Smooth muscle cell (in vitro differentiated cells): ENCODE measurements at regions not wholly inside any gene's neighbourhood (a gene's known extent, or its start where the extent isn't known, plus 50 kb on each side); places are given as distances from the start of the nearest gene placed in this dataset.

ENCODE experiments used
- DNase-seq: peaks from one replicate; lab custom pipeline; 2025; ENCODE audit not compliant: unreplicated experiment; lab: John Stamatoyannopoulos, UW
- H2AFZ ChIP-seq: fragments of 200-600 bp; sonication (generic); 2 replicates; pipeline ENCODE4 v1.6.0; 2016; ENCODE audit warnings: antibody characterized with exemption, low read depth, mild to moderate bottlenecking
- H3F3A ChIP-seq: fragments of 200-600 bp; sonication (generic); 2 replicates; pipeline ENCODE4 v1.6.0; 2017; ENCODE audit warnings: antibody characterized with exemption, low read depth
- H3K27ac ChIP-seq: fragments of 200-600 bp; sonication (generic); 2 replicates; pipeline ENCODE4 v1.5.1; 2016; ENCODE audit warnings: low read depth, mild to moderate bottlenecking
- H3K27me3 ChIP-seq: fragments of 200-600 bp; sonication (generic); 2 replicates; pipeline ENCODE4 v1.6.1; 2016; ENCODE audit warnings: low read depth, mild to moderate bottlenecking
- H3K36me3 ChIP-seq: fragments of 200-600 bp; sonication (generic); 2 replicates; pipeline ENCODE4 v1.5.1; 2016; ENCODE audit warnings: low read depth
- H3K4me1 ChIP-seq: fragments of 200-600 bp; sonication (generic); 2 replicates; pipeline ENCODE4 v1.5.1; 2016; ENCODE audit warnings: low read depth
- H3K4me2 ChIP-seq: fragments of 200-600 bp; sonication (generic); 2 replicates; pipeline ENCODE4 v1.6.0; 2016; ENCODE audit warnings: mild to moderate bottlenecking
- H3K4me3 ChIP-seq: fragments of 200-600 bp; sonication (generic); 2 replicates; pipeline ENCODE4 v1.5.1; 2016; ENCODE audit warnings: mild to moderate bottlenecking
- H3K79me2 ChIP-seq: fragments of 200-600 bp; sonication (generic); 2 replicates; pipeline ENCODE4 v1.6.0; 2016; ENCODE audit warnings: low read depth, mild to moderate bottlenecking
- H3K9ac ChIP-seq: fragments of 200-600 bp; sonication (generic); 2 replicates; pipeline ENCODE4 v1.6.0; 2016; ENCODE audit warnings: low read depth
- H3K9me3 ChIP-seq: fragments of 200-600 bp; sonication (generic); replicated peaks from 2 replicates; pipeline ENCODE4 v1.5.1; 2016; ENCODE audit warnings: low read depth
- H4K20me1 ChIP-seq: fragments of 200-600 bp; sonication (generic); 2 replicates; pipeline ENCODE4 v1.6.0; 2016; ENCODE audit warnings: low read depth
- WGBS: methylation state at CpG from one replicate; pipeline ENCODE4 v1.1.7; 2016; ENCODE audit warnings: low lambda C conversion rate; 5-methylcytosine and 5-hydroxymethylcytosine counted together
- TF ChIP-seq, protein P1 (sequence below): fragments of 200-600 bp; sonication (generic); IDR thresholded peaks from 2 replicates; pipeline ENCODE4 v1.5.1; 2017; ENCODE audit warnings: borderline replicate concordance, mild to moderate bottlenecking, antibody characterized with exemption; ENCODE audit not compliant: insufficient read depth, poor library complexity, severe bottlenecking

DNA sequence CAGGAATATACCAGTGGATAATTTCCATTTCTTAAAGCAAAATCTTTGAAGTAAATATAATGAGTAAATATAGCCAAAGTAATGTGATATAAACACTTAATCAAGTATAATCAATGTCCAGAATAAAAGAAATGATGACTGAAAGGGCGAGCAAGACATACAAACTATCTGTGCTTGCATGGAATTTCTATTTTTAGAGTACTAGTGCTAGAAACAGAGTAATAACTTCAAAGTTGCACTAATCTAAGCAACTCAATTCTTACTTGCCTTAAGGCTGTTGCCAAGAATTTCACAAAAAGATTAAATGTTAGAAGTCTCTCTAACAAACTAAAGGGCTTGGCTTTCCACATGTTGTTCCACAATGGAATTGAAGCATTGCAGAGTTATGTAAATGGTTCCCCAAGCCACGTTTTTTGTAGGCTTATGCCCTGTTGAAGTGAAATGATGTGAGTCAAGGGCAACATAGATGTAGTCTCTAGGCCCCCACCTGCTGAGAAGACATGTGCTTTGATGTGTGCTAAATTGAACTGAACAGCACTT lies 175.0 kb upstream of the LMNTD1 start:
- TF ChIP-seq, protein P1, sequence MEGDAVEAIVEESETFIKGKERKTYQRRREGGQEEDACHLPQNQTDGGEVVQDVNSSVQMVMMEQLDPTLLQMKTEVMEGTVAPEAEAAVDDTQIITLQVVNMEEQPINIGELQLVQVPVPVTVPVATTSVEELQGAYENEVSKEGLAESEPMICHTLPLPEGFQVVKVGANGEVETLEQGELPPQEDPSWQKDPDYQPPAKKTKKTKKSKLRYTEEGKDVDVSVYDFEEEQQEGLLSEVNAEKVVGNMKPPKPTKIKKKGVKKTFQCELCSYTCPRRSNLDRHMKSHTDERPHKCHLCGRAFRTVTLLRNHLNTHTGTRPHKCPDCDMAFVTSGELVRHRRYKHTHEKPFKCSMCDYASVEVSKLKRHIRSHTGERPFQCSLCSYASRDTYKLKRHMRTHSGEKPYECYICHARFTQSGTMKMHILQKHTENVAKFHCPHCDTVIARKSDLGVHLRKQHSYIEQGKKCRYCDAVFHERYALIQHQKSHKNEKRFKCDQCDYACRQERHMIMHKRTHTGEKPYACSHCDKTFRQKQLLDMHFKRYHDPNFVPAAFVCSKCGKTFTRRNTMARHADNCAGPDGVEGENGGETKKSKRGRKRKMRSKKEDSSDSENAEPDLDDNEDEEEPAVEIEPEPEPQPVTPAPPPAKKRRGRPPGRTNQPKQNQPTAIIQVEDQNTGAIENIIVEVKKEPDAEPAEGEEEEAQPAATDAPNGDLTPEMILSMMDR, result no peak
- Histone ChIP-seq H3K4me1 (peaks cover 13% of the 10 kb centered on the region), H3K9ac (no peak overlapping the region), H3K27me3 (no peaks in the 10 kb centered on the region), H3F3A (peaks cover 5% of the 10 kb centered on the region), H3K79me2 (no peaks in the 10 kb centered on the region), H3K27ac (no peak overlapping the region), H3K9me3 (no peaks in the 10 kb centered on the region), H3K4me2 (no peak overlapping the region), H3K4me3 (no peak overlapping the region), H4K20me1 (no peaks in the 10 kb centered on the region), H2AFZ (no peak overlapping the region), H3K36me3 (no peaks in the 10 kb centered on the region)
- 48% methylated on average over 2 of the region's 2 CpGs for WGBS
- no peak for DNase-seq

DNA sequence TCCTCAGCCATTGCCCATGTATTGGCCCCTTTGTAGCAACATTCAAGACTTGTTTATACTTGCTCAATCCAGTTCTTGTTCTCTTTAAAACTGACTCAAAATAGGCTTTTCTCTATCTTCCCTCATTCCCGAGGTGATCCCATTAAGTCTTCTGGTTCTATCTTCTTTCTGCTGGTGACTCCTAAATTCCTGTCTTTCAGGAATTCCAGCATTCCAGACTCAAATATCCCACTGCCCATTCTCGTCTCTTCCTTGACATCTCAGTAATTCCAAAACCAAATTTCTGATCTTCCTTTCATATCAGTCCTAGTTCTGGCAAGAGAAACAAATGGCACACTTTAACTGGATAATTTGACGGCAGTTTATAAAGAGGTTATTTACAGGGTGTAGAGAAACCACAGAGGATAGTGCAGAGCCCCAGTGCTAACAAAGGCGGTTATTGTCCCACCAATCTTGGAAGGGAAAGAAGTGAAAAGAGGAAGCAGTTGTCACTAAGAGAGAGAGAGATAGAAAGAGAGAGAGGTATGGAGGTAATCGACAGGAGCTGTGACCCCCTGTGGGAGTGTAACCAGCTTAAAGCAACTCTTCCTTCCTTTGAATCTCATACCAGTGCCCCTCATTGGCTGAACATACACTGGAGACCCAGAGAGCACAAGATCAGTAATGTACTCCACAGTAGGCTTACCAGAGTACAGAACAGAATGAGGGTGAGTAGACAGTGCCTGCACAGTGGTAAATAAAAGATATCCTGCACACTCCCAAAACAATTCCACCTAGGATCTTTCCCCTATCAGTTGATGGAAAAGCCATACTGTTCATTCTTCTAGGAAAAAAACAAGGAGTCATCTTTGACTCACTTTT lies 177.6 kb upstream of the LMNTD1 start:
- Histone ChIP-seq H3K27ac (peak overlapping the region; percentile 26), H3K36me3 (no peaks in the 10 kb centered on the region), H3K4me3 (no peak overlapping the region), H4K20me1 (no peaks in the 10 kb centered on the region), H3F3A (peaks cover 5% of the 10 kb centered on the region), H2AFZ (peak overlapping the region; percentile 87), H3K27me3 (no peaks in the 10 kb centered on the region), H3K4me2 (peak overlapping the region; percentile 57), H3K79me2 (no peaks in the 10 kb centered on the region), H3K9ac (no peak overlapping the region), H3K9me3 (no peaks in the 10 kb centered on the region), H3K4me1 (peaks cover 13% of the 10 kb centered on the region)
- no peak for DNase-seq
- TF ChIP-seq, protein P1, result no peak
- WGBS, result 12% methylated on average over 5 of the region's 5 CpGs

- 97% methylated on average over 1 of the region's 1 CpG for WGBS
- H2AFZ ChIP-seq, result no peak overlapping the region
- no peak overlapping the region for H3K27ac ChIP-seq
- no peaks in the 10 kb centered on the region for H4K20me1 ChIP-seq
- TF ChIP-seq, protein P1, result no peak
- no peak overlapping the region for H3K9ac ChIP-seq
- no peak for DNase-seq
- H3K27me3 ChIP-seq, result no peaks in the 10 kb centered on the region
- H3K36me3 ChIP-seq, result no peaks in the 10 kb centered on the region
- H3K4me2 ChIP-seq, result no peak overlapping the region
- H3K4me1 ChIP-seq, result peaks cover 13% of the 10 kb centered on the region
- no peak overlapping the region for H3K4me3 ChIP-seq
- no peaks in the 10 kb centered on the region for H3K79me2 ChIP-seq
- H3K9me3 ChIP-seq, result no peaks in the 10 kb centered on the region
- H3F3A ChIP-seq, result peaks cover 5% of the 10 kb centered on the region
These were observed 180.5 kb upstream of the LMNTD1 start for GRCh38 chr12:25733541-25733940.
